VCaP (cell line): ENCODE measurements at regions not wholly inside any gene's neighbourhood (a gene's known extent, or its start where the extent isn't known, plus 50 kb on each side); places are given as distances from the start of the nearest gene placed in this dataset.

Experiments
- H3K27ac ChIP-seq: fragments of 450-650 bp; 2 replicates; pipeline ENCODE4 v1.5.1; 2017
- TF ChIP-seq, protein P1 (sequence below): fragments of 450-650 bp; conservative IDR thresholded peaks from 2 replicates; pipeline ENCODE4 v1.5.1; 2017; ENCODE audit warnings: mild to moderate bottlenecking, moderate library complexity

GRCh38 chr14:48792376-48793024, 793.7 kb downstream of the RPS29 start:
- TF ChIP-seq, protein P1, sequence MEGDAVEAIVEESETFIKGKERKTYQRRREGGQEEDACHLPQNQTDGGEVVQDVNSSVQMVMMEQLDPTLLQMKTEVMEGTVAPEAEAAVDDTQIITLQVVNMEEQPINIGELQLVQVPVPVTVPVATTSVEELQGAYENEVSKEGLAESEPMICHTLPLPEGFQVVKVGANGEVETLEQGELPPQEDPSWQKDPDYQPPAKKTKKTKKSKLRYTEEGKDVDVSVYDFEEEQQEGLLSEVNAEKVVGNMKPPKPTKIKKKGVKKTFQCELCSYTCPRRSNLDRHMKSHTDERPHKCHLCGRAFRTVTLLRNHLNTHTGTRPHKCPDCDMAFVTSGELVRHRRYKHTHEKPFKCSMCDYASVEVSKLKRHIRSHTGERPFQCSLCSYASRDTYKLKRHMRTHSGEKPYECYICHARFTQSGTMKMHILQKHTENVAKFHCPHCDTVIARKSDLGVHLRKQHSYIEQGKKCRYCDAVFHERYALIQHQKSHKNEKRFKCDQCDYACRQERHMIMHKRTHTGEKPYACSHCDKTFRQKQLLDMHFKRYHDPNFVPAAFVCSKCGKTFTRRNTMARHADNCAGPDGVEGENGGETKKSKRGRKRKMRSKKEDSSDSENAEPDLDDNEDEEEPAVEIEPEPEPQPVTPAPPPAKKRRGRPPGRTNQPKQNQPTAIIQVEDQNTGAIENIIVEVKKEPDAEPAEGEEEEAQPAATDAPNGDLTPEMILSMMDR = no peak
- H3K27ac ChIP-seq = no peak overlapping the region

DNA sequence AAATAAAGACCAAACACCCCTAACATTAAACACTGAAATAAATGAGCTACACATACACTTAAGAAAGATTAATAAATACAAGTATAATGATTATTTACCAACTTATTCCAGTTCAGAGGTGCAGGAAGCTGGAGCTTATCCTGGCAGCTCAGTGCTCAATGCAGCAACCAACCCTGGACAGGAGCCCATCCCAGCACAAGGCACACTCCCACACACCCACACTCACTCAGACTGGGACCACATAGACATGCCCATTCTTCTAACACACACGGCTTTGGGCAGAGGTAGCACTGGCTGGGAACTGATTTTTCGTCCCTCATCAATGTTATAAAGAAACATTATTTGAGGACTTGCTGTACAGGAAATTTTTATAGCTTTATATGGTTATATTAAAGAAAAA, 797.4 kb downstream of the RPS29 start:
- no peak overlapping the region for H3K27ac ChIP-seq
- TF ChIP-seq, protein P1 = no peak

- TF ChIP-seq, protein P1 = no peak
- no peak overlapping the region for H3K27ac ChIP-seq
Observed at GRCh38 chr14:48786498-48786897, 799.7 kb downstream of the RPS29 start.

- TF ChIP-seq, protein P1 = no peak
- H3K27ac ChIP-seq = no peak overlapping the region
Observed at GRCh38 chr14:48771717-48772116, 814.5 kb downstream of the RPS29 start.

GRCh38 chr14:48751293-48751692, 834.9 kb downstream of the RPS29 start:
- TF ChIP-seq, protein P1 = no peak
- H3K27ac ChIP-seq = no peak overlapping the region

GRCh38 chr14:48748151-48748675, 838.0 kb downstream of the RPS29 start:
- H3K27ac ChIP-seq = no peak overlapping the region
- TF ChIP-seq, protein P1 = no peak

DNA sequence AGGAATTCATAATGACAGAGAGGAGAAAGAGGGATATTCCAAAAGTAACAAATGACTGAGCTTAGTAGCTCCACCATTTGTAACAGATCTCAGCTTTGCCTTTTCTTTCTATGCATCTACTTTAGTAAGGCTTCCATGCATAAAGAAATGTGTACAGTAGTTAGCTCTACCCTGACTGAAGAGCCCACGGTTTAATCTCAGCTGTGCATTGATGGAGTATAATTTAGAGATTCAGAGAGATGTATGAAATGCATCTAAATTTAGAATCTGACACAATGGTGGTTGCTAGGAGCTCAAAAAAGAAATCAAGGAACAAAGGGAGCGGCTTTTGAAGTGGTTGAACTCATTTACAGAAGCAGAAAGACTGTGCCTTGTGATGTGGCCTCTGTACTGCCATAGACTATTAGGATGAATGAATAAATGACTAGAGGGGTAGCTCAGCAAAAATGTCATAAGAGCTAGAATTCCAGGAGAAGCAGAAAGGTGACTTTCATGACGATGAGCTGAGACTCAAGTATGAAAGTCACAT, 838.6 kb downstream of the RPS29 start:
- H3K27ac ChIP-seq = no peak overlapping the region

More for the DNA sequence above, 838.6 kb downstream of the RPS29 start:
- TF ChIP-seq, protein P1 = no peak
